ENCODE measurements at regions not wholly inside any gene's neighbourhood (a gene's known extent, or its start where the extent isn't known, plus 50 kb on each side); places are given as distances from the start of the nearest gene placed in this dataset.
A peak's percentile ranks its signal among the peaks of the same experiment; 100 is the strongest.

DNA sequence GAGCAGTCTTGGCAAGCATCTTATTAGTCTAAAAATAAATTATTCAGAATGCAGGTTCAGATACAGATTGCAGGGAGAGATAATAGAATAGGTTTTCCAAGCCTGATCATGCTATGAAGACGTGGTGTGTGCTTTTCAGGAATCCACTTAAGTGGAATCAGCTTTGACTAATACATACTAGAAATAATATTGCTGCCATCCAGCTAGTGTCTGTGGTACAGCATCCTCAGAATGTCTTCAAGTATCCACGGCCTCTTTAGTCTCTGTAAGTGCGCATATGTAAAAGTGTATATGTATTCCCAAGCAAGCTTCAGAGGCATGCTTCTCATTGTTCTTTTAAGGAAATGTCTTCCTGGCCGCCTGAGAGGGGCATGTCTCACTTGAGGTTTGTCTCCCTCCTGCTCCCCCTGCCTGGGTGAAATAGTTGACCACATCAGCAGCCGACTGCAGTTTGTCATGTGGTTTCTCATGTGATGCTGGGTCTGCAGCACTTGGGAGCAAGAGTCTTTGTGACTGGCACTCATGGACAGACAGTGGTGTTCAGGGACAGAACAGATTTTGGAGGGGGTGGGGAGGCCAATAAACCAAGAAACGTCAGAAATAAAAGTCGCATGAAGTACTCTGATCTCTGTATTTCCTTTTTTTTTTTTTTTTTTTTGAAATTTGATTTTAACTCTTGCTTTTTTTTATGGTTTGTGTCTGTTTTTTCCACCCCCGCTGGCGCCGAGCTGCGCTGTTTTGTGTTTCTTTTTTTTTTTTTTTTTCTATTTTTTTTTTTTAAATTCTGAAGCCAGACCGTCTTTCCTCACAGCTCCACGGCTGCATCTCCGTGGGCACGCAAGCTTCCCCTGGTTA is 150.8 kb downstream of the PRL start:
- Mint-ChIP-seq H3K4me3 (peak overlapping the region in 2 of 3 donors; percentile 67 to 92), H3K9me3 (peaks cover 0 to 4% (median 0%) of the 10 kb centered on the region in 3 donors), H3K27me3 (peaks cover 13 to 14% of the 10 kb centered on the region in 2 donors), H3K36me3 (no peaks in the 10 kb centered on the region), H3K4me1 (peaks cover 5 to 56% (median 21%) of the 10 kb centered on the region in 3 donors), H3K27ac (no peak overlapping the region)
- ChIA-PET CTCF (interaction anchor here (0.7 to 1.0 kb wide), 2 partner anchors 12 to 558 kb away, joined by 5 to 7 read pairs; no protein-coding TSS in a partner anchor), POLR2A (interaction anchor here in 1 of 2 donors (0.6 to 0.8 kb wide), 2 partner anchors 122 to 410 kb away, joined by 4 to 8 read pairs; no protein-coding TSS in a partner anchor)
- peaks cover 13 to 51% of the 10 kb centered on the region in 2 experiments for H3K4me1 ChIP-seq (ENCODE audit: control insufficient read depth in 1 of 2, extremely low read depth in 1 of 2, insufficient read depth in 2 of 2, low read length in 2 of 2)
- peaks cover 0 to 9% of the 10 kb centered on the region in 2 experiments for H3K27me3 ChIP-seq (replicated peaks in 1 of 2; ENCODE audit: control insufficient read depth in 2 of 2, extremely low read depth in 1 of 2, insufficient read depth in 2 of 2, low read length in 1 of 2)
- no peaks in the 10 kb centered on the region for H3K9me3 ChIP-seq
- H3K4me3 ChIP-seq (ENCODE audit: control insufficient read depth in 1 of 2, extremely low read depth in 1 of 2, low read length in 1 of 2) = peak overlapping the region; percentile 28 to 95
- WGBS (ENCODE audit: insufficient coverage) = 4% methylated on average over 4 of the region's 15 CpGs
- H3K36me3 ChIP-seq (ENCODE audit: control insufficient read depth in 2 of 2, extremely low read depth in 1 of 2, insufficient read depth in 1 of 2, low read length in 1 of 2) = no peaks in the 10 kb centered on the region
- ATAC-seq (replicated peaks in 1 of 4) = peak in 1 of 4 experiments; percentile 34
- peak in 6 of 35 experiments; percentile 1 to 27 (median 8) for DNase-seq
- no peak overlapping the region for H3K27ac ChIP-seq (ENCODE audit: low read length)

DNA sequence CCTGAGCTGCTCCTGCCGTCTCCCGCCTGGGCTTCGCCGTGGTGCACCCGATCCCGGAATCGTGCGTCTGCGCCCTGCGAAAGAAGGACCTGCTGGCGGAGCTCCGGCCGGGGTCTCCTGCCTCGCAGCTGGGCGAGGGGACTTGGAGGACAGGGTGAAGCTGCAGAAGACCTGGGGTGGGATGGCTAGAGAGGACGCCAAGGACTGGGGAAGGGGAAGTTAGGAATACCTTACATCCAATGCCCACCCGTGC is 150.2 kb downstream of the PRL start:
- Histone ChIP-seq H3K4me1 (ENCODE audit: control insufficient read depth in 1 of 2, extremely low read depth in 1 of 2, insufficient read depth in 2 of 2, low read length in 2 of 2) (peaks cover 13 to 47% of the 10 kb centered on the region in 2 experiments), H3K27me3 (replicated peaks in 1 of 2; ENCODE audit: control insufficient read depth in 2 of 2, extremely low read depth in 1 of 2, insufficient read depth in 2 of 2, low read length in 1 of 2) (peaks cover 0 to 9% of the 10 kb centered on the region in 2 experiments), H3K36me3 (ENCODE audit: control insufficient read depth in 2 of 2, extremely low read depth in 1 of 2, insufficient read depth in 1 of 2, low read length in 1 of 2) (no peaks in the 10 kb centered on the region), H3K4me3 (ENCODE audit: control insufficient read depth in 1 of 2, extremely low read depth in 1 of 2, low read length in 1 of 2) (peak overlapping the region; percentile 28 to 95), H3K27ac (ENCODE audit: low read length) (no peak overlapping the region), H3K9me3 (no peaks in the 10 kb centered on the region)
- H3K36me3 Mint-ChIP-seq = no peaks in the 10 kb centered on the region
- DNase-seq (peak in 2 of 35 experiments; percentile 6 to 24), ATAC-seq (replicated peaks in 1 of 4) (peak in 1 of 4 experiments; percentile 23)
- H3K27ac Mint-ChIP-seq = no peak overlapping the region
- H3K9me3 Mint-ChIP-seq = peaks cover 0 to 4% (median 0%) of the 10 kb centered on the region in 3 donors
- peaks cover 5 to 52% (median 21%) of the 10 kb centered on the region in 3 donors for H3K4me1 Mint-ChIP-seq
- H3K4me3 Mint-ChIP-seq = peak overlapping the region in 2 of 3 donors; percentile 67 to 92
- peaks cover 13 to 14% of the 10 kb centered on the region in 2 donors for H3K27me3 Mint-ChIP-seq
- WGBS (ENCODE audit: insufficient coverage) = 18% methylated on average over 10 of the region's 17 CpGs
- CTCF ChIA-PET = interaction anchor here (0.7 to 1.0 kb wide), 2 partner anchors 12 to 558 kb away, joined by 5 to 7 read pairs; no protein-coding TSS in a partner anchor
- POLR2A ChIA-PET = interaction anchor here in 1 of 2 donors (0.6 to 0.8 kb wide), 2 partner anchors 123 to 410 kb away, joined by 4 to 8 read pairs; no protein-coding TSS in a partner anchor

DNA sequence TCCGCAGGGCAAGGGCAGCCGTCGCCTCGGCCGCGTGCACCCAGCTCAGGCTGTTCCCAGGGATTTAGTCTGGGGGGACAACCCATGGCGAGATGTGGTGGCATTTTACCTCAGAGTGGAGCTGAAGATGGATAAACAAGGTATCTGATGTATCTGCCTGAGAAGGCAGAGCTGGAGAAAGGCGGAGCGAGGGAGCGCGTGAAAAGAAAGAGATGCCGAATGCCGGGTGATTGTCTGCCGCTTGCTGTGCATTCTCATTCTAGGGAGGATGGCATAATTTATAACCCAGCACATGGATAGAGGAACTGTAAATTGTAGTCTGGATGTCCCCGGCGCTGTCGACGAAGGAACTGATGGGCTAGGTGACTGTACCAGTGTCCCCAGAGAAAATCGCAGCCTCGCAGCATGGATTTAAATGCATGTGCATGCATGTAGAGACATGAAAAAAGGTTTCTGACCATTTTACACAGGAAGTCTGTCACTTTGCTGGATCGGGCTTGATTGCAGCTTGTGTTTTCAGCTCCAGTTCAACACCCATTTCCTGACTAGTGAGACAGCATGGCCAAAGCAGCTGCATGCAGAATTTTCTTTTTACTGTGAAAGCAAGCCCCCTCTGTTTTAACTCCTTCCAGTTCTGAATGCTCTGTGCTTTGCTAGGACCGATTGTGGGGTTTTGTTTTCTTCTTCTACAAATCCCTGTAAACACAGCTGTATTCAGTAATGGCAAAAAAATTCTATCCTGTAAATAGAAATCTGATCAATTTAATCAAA is 149.7 kb downstream of the PRL start:
- WGBS (ENCODE audit: insufficient coverage) = 12% methylated on average over 19 of the region's 22 CpGs
- CTCF ChIA-PET = interaction anchor here (0.7 to 1.0 kb wide), 2 partner anchors 11 to 559 kb away, joined by 5 to 7 read pairs; no protein-coding TSS in a partner anchor
- DNase-seq (peak in 12 of 35 experiments; percentile 1 to 46 (median 12)), ATAC-seq (replicated peaks in 1 of 4) (peak; percentile 23 to 52 (median 45))
- no peak overlapping the region for H3K27ac ChIP-seq (ENCODE audit: low read length)
- POLR2A ChIA-PET = interaction anchor here in 1 of 2 donors (0.6 to 0.8 kb wide), 3 partner anchors 123 to 554 kb away, joined by 3 to 8 read pairs (median 4); partner anchors contain the start of gene SOX4
- no peaks in the 10 kb centered on the region for H3K9me3 ChIP-seq
- H3K4me1 Mint-ChIP-seq = peaks cover 5 to 47% (median 21%) of the 10 kb centered on the region in 3 donors
- no peaks in the 10 kb centered on the region for H3K36me3 Mint-ChIP-seq
- H3K4me1 ChIP-seq (ENCODE audit: control insufficient read depth in 1 of 2, extremely low read depth in 1 of 2, insufficient read depth in 2 of 2, low read length in 2 of 2) = peaks cover 13 to 43% of the 10 kb centered on the region in 2 experiments
- peak overlapping the region in 2 of 3 donors; percentile 67 to 92 for H3K4me3 Mint-ChIP-seq
- no peak overlapping the region for H3K27ac Mint-ChIP-seq
- H3K27me3 Mint-ChIP-seq = peaks cover 13 to 14% of the 10 kb centered on the region in 2 donors
- H3K36me3 ChIP-seq (ENCODE audit: control insufficient read depth in 2 of 2, extremely low read depth in 1 of 2, insufficient read depth in 1 of 2, low read length in 1 of 2) = no peaks in the 10 kb centered on the region
- H3K4me3 ChIP-seq (ENCODE audit: control insufficient read depth in 1 of 2, extremely low read depth in 1 of 2, low read length in 1 of 2) = peak overlapping the region; percentile 28 to 95
- peaks cover 0 to 4% (median 0%) of the 10 kb centered on the region in 3 donors for H3K9me3 Mint-ChIP-seq
- H3K27me3 ChIP-seq (replicated peaks in 1 of 2; ENCODE audit: control insufficient read depth in 2 of 2, extremely low read depth in 1 of 2, insufficient read depth in 2 of 2, low read length in 1 of 2) = peaks cover 0 to 9% of the 10 kb centered on the region in 2 experiments

DNA sequence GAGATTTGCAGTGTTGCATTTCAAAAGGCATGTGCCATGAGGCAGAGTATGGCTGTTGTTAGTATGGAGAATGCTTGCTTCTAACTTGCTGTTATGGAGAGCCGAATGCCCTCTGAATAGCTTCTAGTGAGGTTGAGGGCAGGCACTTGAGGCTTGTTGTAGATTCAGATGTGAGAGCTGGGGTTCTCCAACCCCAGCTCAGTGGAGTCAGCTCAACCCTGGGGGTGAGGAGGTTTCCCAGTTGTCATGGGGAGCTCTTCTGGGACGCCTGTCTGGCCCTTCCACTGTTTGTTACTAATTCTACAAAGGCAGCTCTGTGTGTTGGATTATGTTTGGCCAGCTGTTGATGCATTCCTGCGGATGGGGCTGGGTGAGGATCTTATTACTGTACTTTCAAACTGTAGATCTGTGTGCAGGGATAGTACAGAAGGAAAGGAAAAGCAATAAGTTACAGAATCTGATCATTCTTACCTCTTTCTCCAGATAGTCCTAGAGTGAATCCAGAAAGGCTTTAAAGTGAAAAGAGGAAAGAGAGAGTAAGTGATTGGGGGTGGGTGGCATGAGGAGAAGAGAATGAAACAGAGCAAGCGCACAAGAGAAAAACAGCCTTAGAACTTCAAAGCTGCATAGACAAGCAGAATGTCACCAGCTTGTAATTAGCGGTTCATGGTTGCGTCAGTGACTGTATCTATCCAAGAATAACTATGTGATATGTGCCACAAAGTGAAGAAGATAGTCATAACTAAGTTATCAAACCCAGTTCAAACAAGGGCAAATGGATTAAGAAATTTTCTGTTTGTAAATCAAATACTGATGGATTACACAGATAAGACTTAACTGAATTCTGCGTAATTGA is 148.7 kb downstream of the PRL start:
- CTCF ChIA-PET = no interaction called here
- Histone ChIP-seq H3K27ac (ENCODE audit: low read length) (no peak overlapping the region), H3K4me3 (ENCODE audit: control insufficient read depth in 1 of 2, extremely low read depth in 1 of 2, low read length in 1 of 2) (peak overlapping the region in 1 of 2 donors; percentile 95), H3K27me3 (replicated peaks in 1 of 2; ENCODE audit: control insufficient read depth in 2 of 2, extremely low read depth in 1 of 2, insufficient read depth in 2 of 2, low read length in 1 of 2) (peaks cover 0 to 9% of the 10 kb centered on the region in 2 experiments), H3K9me3 (no peaks in the 10 kb centered on the region), H3K36me3 (ENCODE audit: control insufficient read depth in 2 of 2, extremely low read depth in 1 of 2, insufficient read depth in 1 of 2, low read length in 1 of 2) (no peaks in the 10 kb centered on the region), H3K4me1 (ENCODE audit: control insufficient read depth in 1 of 2, extremely low read depth in 1 of 2, insufficient read depth in 2 of 2, low read length in 2 of 2) (peaks cover 13 to 35% of the 10 kb centered on the region in 2 experiments)
- Mint-ChIP-seq H3K9me3 (peaks cover 0 to 4% (median 0%) of the 10 kb centered on the region in 3 donors), H3K36me3 (no peaks in the 10 kb centered on the region), H3K4me1 (peaks cover 5 to 36% (median 21%) of the 10 kb centered on the region in 3 donors), H3K4me3 (peak overlapping the region in 2 of 3 donors; percentile 18 to 92), H3K27ac (peak overlapping the region in 1 of 2 donors; percentile 8), H3K27me3 (peaks cover 13 to 14% of the 10 kb centered on the region in 2 donors)
- ATAC-seq (replicated peaks in 1 of 4) = peak in 2 of 4 experiments; percentile 52 to 81
- 45% methylated on average over 3 of the region's 7 CpGs for WGBS (ENCODE audit: insufficient coverage)
- DNase-seq = peak in 10 of 35 experiments; percentile 2 to 51 (median 22)
- POLR2A ChIA-PET = interaction anchor here in 1 of 2 donors (0.8 kb wide), 1 partner anchor 555 kb away, joined by 3 read pairs; the partner anchor contains the start of gene SOX4

DNA sequence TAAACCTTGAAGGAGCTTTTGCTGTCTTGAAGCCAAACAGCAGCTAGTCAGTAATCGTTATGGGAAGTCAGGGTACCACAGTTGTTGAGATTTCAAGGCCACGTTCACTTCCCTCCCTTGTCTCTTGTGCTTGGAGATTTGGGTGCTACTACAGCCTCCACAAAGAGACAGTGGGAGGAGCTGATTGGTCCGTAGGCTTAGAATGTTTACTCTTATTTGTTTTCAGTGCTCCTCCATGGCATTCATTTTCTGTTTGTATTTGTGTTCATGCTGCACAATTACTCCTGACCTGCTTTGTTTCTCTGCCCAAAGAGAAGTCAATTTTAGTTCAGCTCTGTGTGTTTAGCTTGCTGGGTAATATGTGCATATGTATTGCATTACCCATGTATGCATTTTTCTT is 147.7 kb downstream of the PRL start:
- peaks cover 13 to 30% of the 10 kb centered on the region in 2 experiments for H3K4me1 ChIP-seq (ENCODE audit: control insufficient read depth in 1 of 2, extremely low read depth in 1 of 2, insufficient read depth in 2 of 2, low read length in 2 of 2)
- H3K27ac ChIP-seq (ENCODE audit: low read length) = no peak overlapping the region
- peaks cover 7 to 36% (median 21%) of the 10 kb centered on the region in 3 donors for H3K4me1 Mint-ChIP-seq
- H3K9me3 ChIP-seq = no peaks in the 10 kb centered on the region
- peak overlapping the region in 1 of 2 donors; percentile 59 for H3K27ac Mint-ChIP-seq
- peaks cover 13 to 14% of the 10 kb centered on the region in 2 donors for H3K27me3 Mint-ChIP-seq
- H3K36me3 Mint-ChIP-seq = no peaks in the 10 kb centered on the region
- ChIA-PET CTCF (no interaction called here), POLR2A (interaction anchor here in 1 of 2 donors (0.5 kb wide), 1 partner anchor 481 kb away, joined by 10 read pairs; no protein-coding TSS in a partner anchor)
- peaks cover 0 to 9% of the 10 kb centered on the region in 2 experiments for H3K27me3 ChIP-seq (replicated peaks in 1 of 2; ENCODE audit: control insufficient read depth in 2 of 2, extremely low read depth in 1 of 2, insufficient read depth in 2 of 2, low read length in 1 of 2)
- WGBS (ENCODE audit: insufficient coverage) = 17% methylated on average over 2 of the region's 3 CpGs
- H3K4me3 Mint-ChIP-seq = peak overlapping the region in 1 of 3 donors; percentile 92
- H3K4me3 ChIP-seq (ENCODE audit: control insufficient read depth in 1 of 2, extremely low read depth in 1 of 2, low read length in 1 of 2) = no peak overlapping the region
- DNase-seq = peak in 1 of 35 experiments; percentile 10
- no peak for ATAC-seq (replicated peaks in 1 of 4)
- no peaks in the 10 kb centered on the region for H3K36me3 ChIP-seq (ENCODE audit: control insufficient read depth in 2 of 2, extremely low read depth in 1 of 2, insufficient read depth in 1 of 2, low read length in 1 of 2)
- peaks cover 0 to 4% (median 0%) of the 10 kb centered on the region in 3 donors for H3K9me3 Mint-ChIP-seq

All from T-cell (primary cell).